Lower leg skin (tissue), 3 donors: ENCODE measurements at regions not wholly inside any gene's neighbourhood (a gene's known extent, or its start where the extent isn't known, plus 50 kb on each side); places are given as distances from the start of the nearest gene placed in this dataset.

ENCODE experiments used
- POLR2A ChIP-seq, 2 donors: fragments of 450-650 bp; IDR thresholded peaks; one replicate each; pipeline ENCODE4 v1.6.1; 2016 to 2017; ENCODE audit warnings: antibody characterized with exemption in 2 of 2, mild to moderate bottlenecking in 1 of 2, moderate library complexity in 1 of 2
- TF ChIP-seq, protein P1 (sequence below), 3 donors: fragments of 450-650 bp; IDR thresholded peaks; one replicate each; pipeline ENCODE4 v1.5.1; 2016; ENCODE audit warnings: antibody characterized with exemption in 3 of 3, mild to moderate bottlenecking in 3 of 3, moderate library complexity in 2 of 3

- TF ChIP-seq, protein P1, sequence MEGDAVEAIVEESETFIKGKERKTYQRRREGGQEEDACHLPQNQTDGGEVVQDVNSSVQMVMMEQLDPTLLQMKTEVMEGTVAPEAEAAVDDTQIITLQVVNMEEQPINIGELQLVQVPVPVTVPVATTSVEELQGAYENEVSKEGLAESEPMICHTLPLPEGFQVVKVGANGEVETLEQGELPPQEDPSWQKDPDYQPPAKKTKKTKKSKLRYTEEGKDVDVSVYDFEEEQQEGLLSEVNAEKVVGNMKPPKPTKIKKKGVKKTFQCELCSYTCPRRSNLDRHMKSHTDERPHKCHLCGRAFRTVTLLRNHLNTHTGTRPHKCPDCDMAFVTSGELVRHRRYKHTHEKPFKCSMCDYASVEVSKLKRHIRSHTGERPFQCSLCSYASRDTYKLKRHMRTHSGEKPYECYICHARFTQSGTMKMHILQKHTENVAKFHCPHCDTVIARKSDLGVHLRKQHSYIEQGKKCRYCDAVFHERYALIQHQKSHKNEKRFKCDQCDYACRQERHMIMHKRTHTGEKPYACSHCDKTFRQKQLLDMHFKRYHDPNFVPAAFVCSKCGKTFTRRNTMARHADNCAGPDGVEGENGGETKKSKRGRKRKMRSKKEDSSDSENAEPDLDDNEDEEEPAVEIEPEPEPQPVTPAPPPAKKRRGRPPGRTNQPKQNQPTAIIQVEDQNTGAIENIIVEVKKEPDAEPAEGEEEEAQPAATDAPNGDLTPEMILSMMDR (IDR thresholded peaks at IDR 0.05) = no peak
- no peak for TF ChIP-seq POLR2A (IDR thresholded peaks at IDR 0.05)
These were observed 112.2 kb downstream of the C9orf152 start for GRCh38 chr9:110095776-110096175.
